Mesendoderm (in vitro differentiated cells): ENCODE measurements at regions not wholly inside any gene's neighbourhood (a gene's known extent, or its start where the extent isn't known, plus 50 kb on each side); places are given as distances from the start of the nearest gene placed in this dataset.

Source experiments
- DNase-seq: peaks from one replicate; pipeline ENCODE4 v3.0.0; 2013
- H2AK5ac ChIP-seq: 2 replicates; pipeline ENCODE4 v1.6.1; 2013; ENCODE audit warnings: low read length, inconsistent platforms
- H2BK120ac ChIP-seq: 2 replicates; pipeline ENCODE4 v1.6.1; 2013; ENCODE audit warnings: low read depth, mild to moderate bottlenecking, low read length, moderate library complexity, mixed read lengths
- H2BK15ac ChIP-seq: replicated peaks from 2 replicates; pipeline ENCODE4 v1.6.1; 2013; ENCODE audit warnings: low read depth, mild to moderate bottlenecking, moderate library complexity
- H2BK5ac ChIP-seq: 2 replicates; pipeline ENCODE4 v1.6.1; 2013; ENCODE audit warnings: low read length, inconsistent platforms
- H3K18ac ChIP-seq: 2 replicates; pipeline ENCODE4 v1.6.1; 2013; ENCODE audit warnings: mild to moderate bottlenecking, low read length, mixed read lengths
- H3K23ac ChIP-seq: one replicate; pipeline ENCODE4 v1.6.1; 2013; ENCODE audit warnings: low read length
- H3K27ac ChIP-seq: 2 replicates; pipeline ENCODE4 v1.5.1; 2013; ENCODE audit warnings: low read depth, mild to moderate bottlenecking, inconsistent platforms, low read length, moderate library complexity
- H3K27me3 ChIP-seq: 2 replicates; pipeline ENCODE4 v1.6.1; 2013; ENCODE audit warnings: low read length, control low read depth, mild to moderate bottlenecking, inconsistent platforms; ENCODE audit not compliant: insufficient read depth, poor library complexity
- H3K36me3 ChIP-seq: 2 replicates; pipeline ENCODE4 v1.6.1; 2013; ENCODE audit warnings: low read length, inconsistent platforms; ENCODE audit not compliant: control insufficient read depth, insufficient read depth
- H3K4ac ChIP-seq: one replicate; pipeline ENCODE4 v1.6.1; 2013; ENCODE audit warnings: low read depth, mild to moderate bottlenecking, low read length, moderate library complexity
- H3K4me1 ChIP-seq: 2 replicates; pipeline ENCODE4 v1.6.1; 2013; ENCODE audit warnings: low read depth, low read length, inconsistent platforms; ENCODE audit not compliant: control insufficient read depth
- H3K4me2 ChIP-seq: 2 replicates; pipeline ENCODE4 v1.6.1; 2013; ENCODE audit warnings: low read length
- H3K4me3 ChIP-seq: 2 replicates; pipeline ENCODE4 v1.5.1; 2013; ENCODE audit warnings: mild to moderate bottlenecking, low read length
- H3K56ac ChIP-seq: one replicate; pipeline ENCODE4 v1.6.1; 2013; ENCODE audit warnings: low read length
- H3K79me1 ChIP-seq: 2 replicates; pipeline ENCODE4 v1.6.1; 2013; ENCODE audit warnings: low read length, inconsistent platforms
- H3K79me2 ChIP-seq: 2 replicates; pipeline ENCODE4 v1.6.1; 2013; ENCODE audit warnings: mild to moderate bottlenecking, low read length; ENCODE audit not compliant: control insufficient read depth, insufficient read depth
- H3K9ac ChIP-seq: 2 replicates; pipeline ENCODE4 v1.6.1; 2013; ENCODE audit warnings: low read length, inconsistent platforms
- H4K5ac ChIP-seq: one replicate; pipeline ENCODE4 v1.6.1; 2013; ENCODE audit warnings: low read length
- H4K8ac ChIP-seq: one replicate; pipeline ENCODE4 v1.6.1; 2013; ENCODE audit warnings: low read depth, mild to moderate bottlenecking, control low read depth, low read length, moderate library complexity
- WGBS: extraction: QIAGEN DNeasy Blood & Tissue Kit; methylation state at CpG from one replicate; pipeline ENCODE4 v1.1.7; 2013; ENCODE audit warnings: low lambda C conversion rate, missing lambda C conversion rate; ENCODE audit not compliant: insufficient coverage; ENCODE audit errors: extremely low coverage; 5-methylcytosine and 5-hydroxymethylcytosine counted together

DNA sequence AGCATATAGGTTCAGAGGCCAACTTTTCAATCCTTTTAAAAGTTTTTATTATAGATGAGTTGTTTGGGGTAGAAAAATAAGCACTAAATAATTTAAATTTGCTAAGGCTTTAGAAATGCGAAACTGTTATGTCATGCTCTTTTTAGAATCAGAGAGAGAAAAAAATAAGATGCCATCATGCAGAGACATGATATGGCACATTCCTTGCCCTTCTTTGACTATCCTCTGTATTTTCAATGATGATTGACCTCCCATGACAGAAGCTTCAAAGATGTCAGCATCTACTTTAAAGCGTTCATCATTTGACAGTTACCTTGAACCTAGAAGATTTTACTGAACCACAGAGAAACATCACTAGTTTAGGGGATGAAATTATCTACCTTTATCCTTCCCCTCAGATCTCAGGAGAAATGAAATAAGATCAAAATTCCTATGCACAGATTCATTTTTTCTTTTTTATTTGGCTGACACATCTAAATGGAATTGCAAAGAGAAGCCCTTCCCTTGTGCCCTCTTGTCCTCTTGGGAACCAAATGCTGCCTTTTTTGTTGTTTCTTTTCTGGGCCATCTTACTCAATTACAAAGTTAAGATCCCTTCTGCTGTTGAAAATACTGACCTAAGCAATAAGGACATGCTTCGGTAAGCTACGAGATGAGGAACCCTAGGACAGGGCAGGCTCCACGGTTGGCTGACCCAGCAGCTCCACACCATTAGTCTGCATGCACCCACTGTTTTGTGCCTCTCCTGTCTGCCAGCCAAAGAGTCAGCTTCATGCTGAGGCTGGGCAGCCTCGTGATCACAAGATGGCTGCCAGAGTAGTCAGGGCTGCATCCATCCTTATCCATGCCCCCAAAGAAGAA lies 289.7 kb upstream of the TPM1 start:
- 100% methylated on average over 1 of the region's 6 CpGs for WGBS
- H3K27ac ChIP-seq: no peak overlapping the region
- peaks cover 2% of the 10 kb centered on the region for H3K4me1 ChIP-seq

GRCh38 chr15:62753518-62754221 lies 288.9 kb upstream of the TPM1 start:
- H2BK15ac ChIP-seq: no peak overlapping the region
- no peak overlapping the region for H3K4me3 ChIP-seq
- WGBS: no CpG with 5 or more reads among the region's 4 CpGs
- H2BK5ac ChIP-seq: no peak overlapping the region
- no peak overlapping the region for H3K4me2 ChIP-seq
- H3K27ac ChIP-seq: no peak overlapping the region
- no peaks in the 10 kb centered on the region for H3K79me1 ChIP-seq
- H3K23ac ChIP-seq: no peak overlapping the region
- H4K5ac ChIP-seq: no peak overlapping the region
- DNase-seq: no peak
- no peak overlapping the region for H2AK5ac ChIP-seq
- H3K79me2 ChIP-seq: no peaks in the 10 kb centered on the region
- H3K18ac ChIP-seq: no peak overlapping the region
- peaks cover 5% of the 10 kb centered on the region for H3K4me1 ChIP-seq
- no peak overlapping the region for H3K9ac ChIP-seq
- H3K27me3 ChIP-seq: no peaks in the 10 kb centered on the region
- no peak overlapping the region for H4K8ac ChIP-seq
- H3K4ac ChIP-seq: no peak overlapping the region
- H3K36me3 ChIP-seq: no peaks in the 10 kb centered on the region
- no peak overlapping the region for H3K56ac ChIP-seq
- H2BK120ac ChIP-seq: no peak overlapping the region

More for the DNA sequence above, 289.7 kb upstream of the TPM1 start:
- H3K79me1 ChIP-seq: no peaks in the 10 kb centered on the region
- H2AK5ac ChIP-seq: no peak overlapping the region
- H3K23ac ChIP-seq: no peak overlapping the region
- no peak overlapping the region for H2BK5ac ChIP-seq
- no peak overlapping the region for H3K4me3 ChIP-seq
- H3K4me2 ChIP-seq: no peak overlapping the region
- no peak overlapping the region for H3K9ac ChIP-seq
- no peaks in the 10 kb centered on the region for H3K79me2 ChIP-seq
- H3K56ac ChIP-seq: no peak overlapping the region
- H4K5ac ChIP-seq: no peak overlapping the region
- H3K4ac ChIP-seq: no peak overlapping the region
- H3K27me3 ChIP-seq: no peaks in the 10 kb centered on the region
- no peaks in the 10 kb centered on the region for H3K36me3 ChIP-seq
- no peak overlapping the region for H2BK120ac ChIP-seq
- no peak overlapping the region for H4K8ac ChIP-seq
- no peak overlapping the region for H3K18ac ChIP-seq
- no peak overlapping the region for H2BK15ac ChIP-seq
- DNase-seq: no peak

- H3K79me1 ChIP-seq: no peaks in the 10 kb centered on the region
- H2BK120ac ChIP-seq: no peak overlapping the region
- H2BK5ac ChIP-seq: no peak overlapping the region
- no peak overlapping the region for H4K8ac ChIP-seq
- no peak overlapping the region for H2AK5ac ChIP-seq
- H3K4me3 ChIP-seq: no peak overlapping the region
- no peak overlapping the region for H3K18ac ChIP-seq
- H3K23ac ChIP-seq: no peak overlapping the region
- H2BK15ac ChIP-seq: no peak overlapping the region
- no peak for DNase-seq
- no CpG with 5 or more reads among the region's 6 CpGs for WGBS
- H4K5ac ChIP-seq: no peak overlapping the region
- H3K9ac ChIP-seq: no peak overlapping the region
- no peak overlapping the region for H3K4me2 ChIP-seq
- H3K79me2 ChIP-seq: no peaks in the 10 kb centered on the region
- H3K4ac ChIP-seq: no peak overlapping the region
- no peaks in the 10 kb centered on the region for H3K27me3 ChIP-seq
- no peaks in the 10 kb centered on the region for H3K36me3 ChIP-seq
- no peak overlapping the region for H3K56ac ChIP-seq
- peaks cover 3% of the 10 kb centered on the region for H3K4me1 ChIP-seq
- H3K27ac ChIP-seq: no peak overlapping the region
Measured at GRCh38 chr15:62756326-62756994, 286.1 kb upstream of the TPM1 start.

GRCh38 chr15:62756995-62757360 lies 285.6 kb upstream of the TPM1 start:
- Histone ChIP-seq H4K5ac (no peak overlapping the region), H3K18ac (no peak overlapping the region), H3K27me3 (no peaks in the 10 kb centered on the region), H3K4me2 (no peak overlapping the region), H2AK5ac (no peak overlapping the region), H3K27ac (no peak overlapping the region), H3K79me2 (no peaks in the 10 kb centered on the region), H2BK15ac (no peak overlapping the region), H3K56ac (no peak overlapping the region), H3K4ac (no peak overlapping the region), H3K9ac (no peak overlapping the region), H3K4me3 (no peak overlapping the region), H3K4me1 (peaks cover 3% of the 10 kb centered on the region), H3K36me3 (no peaks in the 10 kb centered on the region), H3K79me1 (no peaks in the 10 kb centered on the region), H4K8ac (no peak overlapping the region), H2BK5ac (no peak overlapping the region), H3K23ac (no peak overlapping the region), H2BK120ac (no peak overlapping the region)
- WGBS: no CpG with 5 or more reads among the region's 1 CpG
- DNase-seq: no peak

DNA sequence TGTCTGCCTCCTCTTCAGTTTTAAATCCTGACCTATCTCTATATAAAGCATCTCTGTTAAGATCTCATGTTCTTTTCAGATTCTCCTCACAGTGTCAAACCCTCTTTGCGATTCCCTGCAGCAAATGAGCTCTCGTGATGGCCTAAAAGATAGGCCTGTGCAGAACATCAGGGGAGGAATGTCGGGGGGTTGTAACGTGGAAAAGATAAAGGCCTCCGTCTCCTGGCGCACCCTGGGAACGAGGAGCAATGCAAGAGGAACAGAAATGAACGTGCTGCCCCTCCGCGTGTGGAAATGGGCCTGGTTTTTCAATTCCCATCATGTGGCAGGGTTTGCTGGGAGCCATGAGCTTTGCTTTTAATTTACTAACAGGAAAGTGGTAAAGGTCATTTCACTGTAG lies 285.0 kb upstream of the TPM1 start:
- Histone ChIP-seq H3K23ac (no peak overlapping the region), H3K79me2 (no peaks in the 10 kb centered on the region), H2BK15ac (no peak overlapping the region), H3K36me3 (no peaks in the 10 kb centered on the region), H4K8ac (no peak overlapping the region), H3K79me1 (no peaks in the 10 kb centered on the region), H3K27me3 (no peaks in the 10 kb centered on the region), H3K4me1 (peaks cover 3% of the 10 kb centered on the region), H3K27ac (no peak overlapping the region), H3K56ac (no peak overlapping the region), H3K4me2 (no peak overlapping the region), H3K4me3 (no peak overlapping the region), H4K5ac (no peak overlapping the region), H2BK5ac (no peak overlapping the region), H2BK120ac (no peak overlapping the region), H2AK5ac (no peak overlapping the region), H3K4ac (no peak overlapping the region), H3K18ac (no peak overlapping the region), H3K9ac (no peak overlapping the region)
- no peak for DNase-seq
- no CpG with 5 or more reads among the region's 10 CpGs for WGBS
